Glutamatergic neuron (in vitro differentiated cells): ENCODE measurements at regions not wholly inside any gene's neighbourhood (a gene's known extent, or its start where the extent isn't known, plus 50 kb on each side); places are given as distances from the start of the nearest gene placed in this dataset.

Experiments
- DNase-seq: peaks from one replicate; pipeline ENCODE4 v3.0.0; 2022
- H3K27ac Mint-ChIP-seq: one replicate; pipeline ENCODE4 v1.8.0; 2020; ENCODE audit warnings: mild to moderate bottlenecking, mixed read lengths, inconsistent platforms; ENCODE audit not compliant: unreplicated experiment
- H3K27me3 Mint-ChIP-seq: one replicate; pipeline ENCODE4 v1.8.0; 2020; ENCODE audit warnings: mild to moderate bottlenecking, moderate library complexity, mixed read lengths, inconsistent platforms; ENCODE audit not compliant: unreplicated experiment
- H3K36me3 Mint-ChIP-seq: one replicate; pipeline ENCODE4 v1.8.0; 2020; ENCODE audit warnings: mild to moderate bottlenecking, mixed read lengths, inconsistent platforms; ENCODE audit not compliant: unreplicated experiment
- H3K4me1 Mint-ChIP-seq: one replicate; pipeline ENCODE4 v1.8.0; 2020; ENCODE audit warnings: mild to moderate bottlenecking, low read depth, mixed read lengths, inconsistent platforms; ENCODE audit not compliant: unreplicated experiment
- H3K4me3 Mint-ChIP-seq: one replicate; pipeline ENCODE4 v1.8.0; 2020; ENCODE audit warnings: mild to moderate bottlenecking, mixed read lengths, inconsistent platforms; ENCODE audit not compliant: unreplicated experiment
- H3K9me3 Mint-ChIP-seq: one replicate; pipeline ENCODE4 v1.8.0; 2020; ENCODE audit warnings: mild to moderate bottlenecking, moderate library complexity, mixed read lengths, inconsistent platforms; ENCODE audit not compliant: unreplicated experiment
- CTCF ChIP-seq: fragments of 200-600 bp; sonication (generic); IDR thresholded peaks from one replicate; pipeline ENCODE4 v1.5.0; 2021; ENCODE audit not compliant: partially characterized antibody, unreplicated experiment

DNA sequence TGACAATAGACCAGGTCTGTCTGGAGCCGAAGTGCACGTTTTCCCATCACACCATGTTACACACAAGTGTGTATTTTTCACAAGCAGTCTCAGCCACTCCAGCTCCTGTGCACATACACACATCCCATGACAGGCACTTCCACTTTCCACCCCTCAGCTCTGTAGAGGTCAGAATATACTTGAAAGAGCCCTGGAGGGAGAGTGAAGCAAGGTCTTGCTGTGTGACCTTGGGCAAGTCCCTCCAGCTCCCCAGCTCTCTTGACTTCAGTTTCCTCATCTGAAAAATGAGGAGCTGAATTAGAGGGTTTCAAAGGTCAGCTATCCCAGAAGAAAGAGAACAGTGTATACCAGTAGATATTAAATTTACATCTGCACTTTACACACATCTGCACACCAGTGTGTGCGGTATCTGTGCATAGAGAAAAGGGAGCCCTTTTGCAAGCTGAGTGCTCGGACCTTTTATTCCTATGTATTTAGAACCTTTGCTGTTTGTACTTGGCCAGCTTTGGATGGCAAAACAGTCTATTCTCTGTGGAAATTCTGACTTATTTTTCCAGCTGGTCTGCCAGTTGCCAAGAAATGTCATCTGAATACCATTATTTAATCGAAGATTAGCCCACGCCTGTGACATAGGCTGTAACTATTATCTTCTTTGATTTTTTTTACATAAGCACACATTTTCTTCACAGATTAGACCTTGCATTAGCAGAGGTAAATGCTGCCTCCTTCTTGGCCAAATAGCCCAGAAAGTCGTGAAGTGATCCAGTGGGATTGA is 528.0 kb downstream of the BNC2 start:
- H3K36me3 Mint-ChIP-seq, result no peaks in the 10 kb centered on the region
- H3K9me3 Mint-ChIP-seq, result no peaks in the 10 kb centered on the region
- no peak overlapping the region for H3K4me3 Mint-ChIP-seq
- no peaks in the 10 kb centered on the region for H3K27me3 Mint-ChIP-seq
- DNase-seq, result no peak
- TF ChIP-seq CTCF, result no peak
- no peaks in the 10 kb centered on the region for H3K4me1 Mint-ChIP-seq
- H3K27ac Mint-ChIP-seq, result no peak overlapping the region

DNA sequence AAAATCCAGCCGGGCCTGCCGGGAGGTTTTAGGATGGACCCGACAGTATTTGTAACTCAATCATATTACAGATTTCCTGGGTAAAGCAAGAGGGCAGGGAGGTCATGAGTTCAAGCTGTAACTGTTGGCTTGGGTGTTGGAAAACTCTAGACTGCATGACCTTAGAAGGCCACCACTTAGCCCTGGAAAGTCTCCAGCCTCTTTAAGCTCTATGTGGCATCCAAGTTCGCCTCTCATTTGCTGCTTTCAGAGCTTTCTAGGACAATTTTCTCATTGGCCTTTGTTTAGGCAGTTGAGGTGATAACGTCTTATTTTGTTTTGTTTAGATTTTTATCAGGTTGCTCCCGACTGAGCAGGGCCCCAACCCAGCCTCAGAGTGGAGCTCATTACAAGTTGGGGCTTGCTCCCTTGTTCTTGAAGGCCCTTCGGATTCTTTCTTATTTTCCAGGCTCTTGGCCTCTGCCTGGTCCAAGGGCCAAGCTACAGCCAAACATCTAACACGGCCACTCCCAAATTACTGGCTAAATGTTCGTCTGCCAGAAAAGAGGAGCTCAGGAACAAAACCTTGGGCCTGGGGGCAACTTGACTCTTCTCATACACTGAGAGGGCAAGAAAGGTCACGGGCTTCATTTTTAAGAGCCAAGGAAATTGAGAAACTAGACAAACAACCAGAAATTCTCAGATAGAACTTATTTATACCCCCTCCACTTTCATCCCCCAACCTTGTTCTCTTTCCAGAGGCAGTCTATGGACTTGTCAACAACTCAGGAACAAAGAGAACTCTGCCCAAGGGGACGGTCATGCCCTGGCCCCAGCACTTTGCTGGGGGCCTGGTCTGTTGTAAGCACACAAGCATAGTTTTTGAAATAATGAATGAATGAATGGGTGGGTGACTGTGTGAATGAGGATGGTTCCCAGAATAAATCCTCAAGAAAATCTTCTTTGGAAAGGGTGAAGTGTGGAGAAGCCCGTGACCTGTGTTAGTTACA is 526.9 kb downstream of the BNC2 start:
- Mint-ChIP-seq H3K4me1 (no peaks in the 10 kb centered on the region), H3K27ac (no peak overlapping the region), H3K4me3 (no peak overlapping the region), H3K36me3 (no peaks in the 10 kb centered on the region), H3K27me3 (no peaks in the 10 kb centered on the region), H3K9me3 (no peaks in the 10 kb centered on the region)
- no peak for DNase-seq
- TF ChIP-seq CTCF, result no peak

GRCh38 chr9:16344343-16344742 is 526.1 kb downstream of the BNC2 start:
- Mint-ChIP-seq H3K36me3 (no peaks in the 10 kb centered on the region), H3K27ac (no peak overlapping the region)

GRCh38 chr9:16345902-16346301 is 524.6 kb downstream of the BNC2 start:
- DNase-seq, result no peak
- Mint-ChIP-seq H3K9me3 (no peaks in the 10 kb centered on the region), H3K4me3 (no peak overlapping the region), H3K27ac (no peak overlapping the region), H3K36me3 (no peaks in the 10 kb centered on the region), H3K27me3 (no peaks in the 10 kb centered on the region), H3K4me1 (no peaks in the 10 kb centered on the region)
- no peak for TF ChIP-seq CTCF

More at GRCh38 chr9:16344343-16344742, 526.1 kb downstream of the BNC2 start:
- H3K27me3 Mint-ChIP-seq, result no peaks in the 10 kb centered on the region
- no peak for DNase-seq
- TF ChIP-seq CTCF, result no peak
- H3K9me3 Mint-ChIP-seq, result no peaks in the 10 kb centered on the region
- no peak overlapping the region for H3K4me3 Mint-ChIP-seq
- H3K4me1 Mint-ChIP-seq, result no peaks in the 10 kb centered on the region
